Activated B cell treated with CpG ODN at 0.5 μM for 24 hours (primary cell): ENCODE measurements at regions not wholly inside any gene's neighbourhood (a gene's known extent, or its start where the extent isn't known, plus 50 kb on each side); places are given as distances from the start of the nearest gene placed in this dataset.

ENCODE experiments used
- ATAC-seq: fragments of 200-7000 bp; cut with Tn5 transposase; one replicate; pipeline ENCODE4 v1.10.0; 2021; ENCODE audit warnings: low read depth, mild to moderate bottlenecking, moderate library complexity
- CTCF ChIA-PET: fragments of 350-600 bp; sonication (Branson Sonifier 250); formaldehyde crosslinking; loops from one replicate; lab custom pipeline; 2021; ENCODE audit warnings: antibody characterized with exemption; lab: Charles Lee
- POLR2A ChIA-PET: fragments of 350-600 bp; sonication (Branson Sonifier 250); formaldehyde crosslinking; loops from one replicate; lab custom pipeline; 2021; ENCODE audit warnings: antibody characterized with exemption; lab: Charles Lee
- DNase-seq: peaks from one replicate; pipeline ENCODE4 v3.0.0; 2022
- H3K27ac Mint-ChIP-seq: one replicate; pipeline ENCODE4 v1.8.0; 2020; ENCODE audit warnings: mixed read lengths
- H3K27me3 Mint-ChIP-seq: one replicate; pipeline ENCODE4 v1.8.0; 2021; ENCODE audit warnings: mixed read lengths
- H3K36me3 Mint-ChIP-seq: one replicate; pipeline ENCODE4 v1.8.0; 2021; ENCODE audit warnings: low read depth, mixed read lengths
- H3K4me1 Mint-ChIP-seq: one replicate; pipeline ENCODE4 v1.8.0; 2021; ENCODE audit warnings: mixed read lengths
- H3K4me3 Mint-ChIP-seq: one replicate; pipeline ENCODE4 v1.8.0; 2020; ENCODE audit warnings: mild to moderate bottlenecking, mixed read lengths
- H3K9me3 Mint-ChIP-seq: one replicate; pipeline ENCODE4 v1.8.0; 2020; ENCODE audit warnings: mixed read lengths
- intact Hi-C: fragments of 100-400 bp; cut with micrococcal nuclease; formaldehyde crosslinking; loops from one replicate; pipeline ENCODE4 v1.15.1; 2024
- TF ChIP-seq, protein P1 (sequence below): fragments of 200-600 bp; IDR thresholded peaks from one replicate; pipeline ENCODE4 v1.8.0; 2022; ENCODE audit warnings: antibody characterized with exemption, mild to moderate bottlenecking

GRCh38 chr12:28958553-28959195 lies 190.4 kb upstream of the FAR2 start:
- CTCF ChIA-PET = no interaction called here
- ATAC-seq (no peak), DNase-seq (no peak)
- Mint-ChIP-seq H3K4me3 (no peak overlapping the region), H3K4me1 (no peaks in the 10 kb centered on the region), H3K27me3 (no peaks in the 10 kb centered on the region), H3K27ac (no peak overlapping the region), H3K36me3 (no peaks in the 10 kb centered on the region), H3K9me3 (peaks cover 2% of the 10 kb centered on the region)
- POLR2A ChIA-PET = no interaction called here
- intact Hi-C loops = no loop called here
- TF ChIP-seq, protein P1, sequence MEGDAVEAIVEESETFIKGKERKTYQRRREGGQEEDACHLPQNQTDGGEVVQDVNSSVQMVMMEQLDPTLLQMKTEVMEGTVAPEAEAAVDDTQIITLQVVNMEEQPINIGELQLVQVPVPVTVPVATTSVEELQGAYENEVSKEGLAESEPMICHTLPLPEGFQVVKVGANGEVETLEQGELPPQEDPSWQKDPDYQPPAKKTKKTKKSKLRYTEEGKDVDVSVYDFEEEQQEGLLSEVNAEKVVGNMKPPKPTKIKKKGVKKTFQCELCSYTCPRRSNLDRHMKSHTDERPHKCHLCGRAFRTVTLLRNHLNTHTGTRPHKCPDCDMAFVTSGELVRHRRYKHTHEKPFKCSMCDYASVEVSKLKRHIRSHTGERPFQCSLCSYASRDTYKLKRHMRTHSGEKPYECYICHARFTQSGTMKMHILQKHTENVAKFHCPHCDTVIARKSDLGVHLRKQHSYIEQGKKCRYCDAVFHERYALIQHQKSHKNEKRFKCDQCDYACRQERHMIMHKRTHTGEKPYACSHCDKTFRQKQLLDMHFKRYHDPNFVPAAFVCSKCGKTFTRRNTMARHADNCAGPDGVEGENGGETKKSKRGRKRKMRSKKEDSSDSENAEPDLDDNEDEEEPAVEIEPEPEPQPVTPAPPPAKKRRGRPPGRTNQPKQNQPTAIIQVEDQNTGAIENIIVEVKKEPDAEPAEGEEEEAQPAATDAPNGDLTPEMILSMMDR = no peak

- Mint-ChIP-seq H3K27me3 (no peaks in the 10 kb centered on the region), H3K4me3 (no peak overlapping the region), H3K27ac (no peak overlapping the region), H3K9me3 (peaks cover 2% of the 10 kb centered on the region), H3K36me3 (no peaks in the 10 kb centered on the region), H3K4me1 (no peaks in the 10 kb centered on the region)
- DNase-seq = no peak
- intact Hi-C loops = no loop called here
- CTCF ChIA-PET = no interaction called here
- ATAC-seq = no peak
- POLR2A ChIA-PET = no interaction called here
- TF ChIP-seq, protein P1 = no peak
These were observed 187.1 kb upstream of the FAR2 start for GRCh38 chr12:28961948-28962384.

GRCh38 chr12:28963554-28963953 lies 185.5 kb upstream of the FAR2 start:
- H3K27ac Mint-ChIP-seq = no peak overlapping the region
- ATAC-seq (no peak), DNase-seq (no peak)
- no peaks in the 10 kb centered on the region for H3K27me3 Mint-ChIP-seq
- POLR2A ChIA-PET = no interaction called here
- H3K4me1 Mint-ChIP-seq = no peaks in the 10 kb centered on the region
- no peak overlapping the region for H3K4me3 Mint-ChIP-seq
- no peaks in the 10 kb centered on the region for H3K36me3 Mint-ChIP-seq
- TF ChIP-seq, protein P1 = no peak
- intact Hi-C loops = no loop called here
- CTCF ChIA-PET = no interaction called here
- H3K9me3 Mint-ChIP-seq = peaks cover 2% of the 10 kb centered on the region

DNA sequence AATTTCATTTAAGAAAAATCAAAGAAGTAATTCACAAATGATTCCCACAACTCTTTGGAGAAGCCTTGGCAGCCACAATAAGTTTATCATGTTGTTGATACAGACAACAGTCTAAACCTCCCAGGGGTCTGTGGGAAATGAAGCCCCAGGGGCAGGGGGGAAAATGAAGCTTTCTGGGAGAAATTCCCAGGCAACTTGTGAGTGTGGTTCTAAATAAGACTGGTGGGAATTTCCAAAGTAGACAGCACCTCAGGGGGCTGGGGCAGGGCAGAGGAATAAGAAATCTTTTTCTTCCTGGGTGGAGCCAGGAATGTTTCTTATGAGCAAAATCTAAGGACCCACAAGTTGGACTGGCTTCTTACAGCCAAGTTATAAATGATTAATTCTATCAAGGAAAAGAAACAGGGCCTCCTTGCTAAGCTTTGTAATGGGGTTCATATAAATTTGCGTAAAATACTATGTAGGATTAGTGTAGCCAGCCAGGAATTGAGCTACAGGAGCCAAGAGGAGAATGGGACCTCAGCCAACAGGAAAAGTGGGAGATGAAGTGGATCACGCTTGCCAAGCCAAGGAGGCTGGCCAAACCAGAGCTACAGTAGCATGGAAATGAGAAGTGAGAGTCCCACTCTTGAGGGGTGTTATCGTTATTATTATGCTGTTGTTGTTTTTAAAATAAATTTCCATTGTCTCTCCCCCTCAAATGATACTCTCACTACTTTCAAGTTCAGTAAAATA lies 182.9 kb upstream of the FAR2 start:
- no peak for ATAC-seq
- no peaks in the 10 kb centered on the region for H3K4me1 Mint-ChIP-seq
- H3K9me3 Mint-ChIP-seq = no peaks in the 10 kb centered on the region
- DNase-seq = no peak
- TF ChIP-seq, protein P1 = no peak
- CTCF ChIA-PET = no interaction called here
- no peak overlapping the region for H3K27ac Mint-ChIP-seq
- intact Hi-C loops = no loop called here
- POLR2A ChIA-PET = no interaction called here
- no peaks in the 10 kb centered on the region for H3K27me3 Mint-ChIP-seq
- no peak overlapping the region for H3K4me3 Mint-ChIP-seq
- H3K36me3 Mint-ChIP-seq = no peaks in the 10 kb centered on the region

GRCh38 chr12:28967426-28967825 lies 181.7 kb upstream of the FAR2 start:
- Mint-ChIP-seq H3K4me3 (no peak overlapping the region), H3K4me1 (no peaks in the 10 kb centered on the region), H3K9me3 (no peaks in the 10 kb centered on the region), H3K27me3 (no peaks in the 10 kb centered on the region), H3K36me3 (no peaks in the 10 kb centered on the region), H3K27ac (no peak overlapping the region)
- TF ChIP-seq, protein P1 = no peak
- ATAC-seq (no peak), DNase-seq (no peak)
- POLR2A ChIA-PET = no interaction called here
- CTCF ChIA-PET = no interaction called here
- intact Hi-C loops = no loop called here
